PC-3 (cell line): ENCODE measurements at regions not wholly inside any gene's neighbourhood (a gene's known extent, or its start where the extent isn't known, plus 50 kb on each side); places are given as distances from the start of the nearest gene placed in this dataset.
"Not testable (repeated sequence)": the region's sequence is repeated elsewhere in the genome, so short reads cannot be mapped to it uniquely, and the experiment has no call there.

ENCODE experiments used
- ATAC-seq: fragments of 200-7000 bp; cut with Tn5 transposase; 2 replicates; pipeline ENCODE4 v1.9.1; 2020; ENCODE audit warnings: mild to moderate bottlenecking, moderate library complexity
- BruUV-seq: library from RNA; stranded (reverse); fragments of 400-500 nt; replicated peaks from 2 replicates; lab custom pipeline; 2021; lab: Mats Ljungman, UMichigan
- CTCF ChIA-PET: fragments of 300-600 bp; sonication (Branson Sonifier 250); formaldehyde crosslinking; loops from one replicate; lab custom pipeline; 2022; ENCODE audit warnings: antibody characterized with exemption; lab: Charles Lee
- POLR2A ChIA-PET: fragments of 300-600 bp; sonication (Branson Sonifier 250); formaldehyde crosslinking; loops from one replicate; lab custom pipeline; 2022; ENCODE audit warnings: antibody characterized with exemption; ENCODE audit not compliant: unreplicated experiment; lab: Charles Lee
- DNase-seq: peaks from one replicate; pipeline ENCODE4 v3.0.0-alpha.2; 2015
- H2AFZ ChIP-seq: fragments of 300-600 bp; sonication (generic); 2 replicates; pipeline ENCODE4 v1.6.0; 2016; ENCODE audit warnings: antibody characterized with exemption, low read length
- H3F3A ChIP-seq: fragments of 300-600 bp; sonication (generic); one replicate; pipeline ENCODE4 v1.6.0; 2017; ENCODE audit warnings: antibody characterized with exemption, low read length, control low read depth, mild to moderate bottlenecking; ENCODE audit not compliant: unreplicated experiment
- H3K27ac ChIP-seq: fragments of 300-600 bp; sonication (generic); 2 replicates; pipeline ENCODE4 v1.5.1; 2016; ENCODE audit warnings: mild to moderate bottlenecking, low read length
- H3K27me3 ChIP-seq: fragments of 300-600 bp; sonication (generic); 2 replicates; pipeline ENCODE4 v1.6.1; 2016; ENCODE audit warnings: low read length, mixed read lengths
- H3K36me3 ChIP-seq: fragments of 300-600 bp; sonication (generic); 2 replicates; pipeline ENCODE4 v1.6.1; 2016; ENCODE audit warnings: low read depth, mixed run types, low read length, mixed read lengths
- H3K4me1 ChIP-seq: fragments of 300-600 bp; sonication (generic); 2 replicates; pipeline ENCODE4 v1.5.1; 2016; ENCODE audit warnings: low read length; ENCODE audit not compliant: insufficient read depth
- H3K4me2 ChIP-seq: fragments of 300-600 bp; sonication (generic); 2 replicates; pipeline ENCODE4 v1.6.0; 2016; ENCODE audit warnings: low read length
- H3K4me3 ChIP-seq: fragments of 300-600 bp; sonication (generic); 2 replicates; pipeline ENCODE4 v1.5.1; 2016; ENCODE audit warnings: mild to moderate bottlenecking, low read length, mixed read lengths
- H3K79me2 ChIP-seq: fragments of 300-600 bp; sonication (generic); 2 replicates; pipeline ENCODE4 v1.6.1; 2017; ENCODE audit warnings: low read length, mixed read lengths
- H3K9ac ChIP-seq: fragments of 300-600 bp; sonication (generic); 2 replicates; pipeline ENCODE4 v1.6.0; 2016; ENCODE audit warnings: mild to moderate bottlenecking, low read length
- H3K9me2 ChIP-seq: fragments of 300-600 bp; sonication (generic); replicated peaks from 2 replicates; pipeline ENCODE4 v1.6.1; 2016; ENCODE audit warnings: mixed run types, low read length, mixed read lengths
- H3K9me3 ChIP-seq: fragments of 300-600 bp; sonication (generic); 2 replicates; pipeline ENCODE4 v1.6.1; 2016; ENCODE audit warnings: low read length, mixed read lengths
- H4K20me1 ChIP-seq: fragments of 300-600 bp; sonication (generic); 2 replicates; pipeline ENCODE4 v1.6.1; 2016; ENCODE audit warnings: low read length, mixed read lengths
- CTCF ChIP-seq: fragments of 300-600 bp; sonication (generic); conservative IDR thresholded peaks from 2 replicates; pipeline ENCODE4 v1.5.1; 2017; ENCODE audit warnings: antibody characterized with exemption, low read depth, mild to moderate bottlenecking, low read length
- EZH2 ChIP-seq: fragments of 300-600 bp; sonication (generic); IDR thresholded peaks from one replicate; pipeline ENCODE4 v1.6.1; 2017; ENCODE audit warnings: antibody characterized with exemption, mild to moderate bottlenecking, low read length; ENCODE audit not compliant: unreplicated experiment
- EZH2phosphoT487 ChIP-seq: fragments of 300-600 bp; sonication (generic); IDR thresholded peaks from 2 replicates; pipeline ENCODE4 v1.6.1; 2018; ENCODE audit warnings: mild to moderate bottlenecking, antibody characterized with exemption, low read length, borderline replicate concordance
- intact Hi-C: fragments of 100-400 bp; cut with micrococcal nuclease; formaldehyde crosslinking; loops from 2 replicates; pipeline ENCODE4 v1.9.0; 2023

- Histone ChIP-seq H3K79me2 (no peaks in the 10 kb centered on the region), H3K36me3 (no peaks in the 10 kb centered on the region), H3K27me3 (no peaks in the 10 kb centered on the region), H3K9ac (no peak overlapping the region), H3K27ac (no peak overlapping the region), H3F3A (no peaks in the 10 kb centered on the region), H3K9me3 (no peaks in the 10 kb centered on the region), H3K4me1 (no peaks in the 10 kb centered on the region), H4K20me1 (no peaks in the 10 kb centered on the region), H2AFZ (no peak overlapping the region), H3K9me2 (no peaks in the 10 kb centered on the region), H3K4me2 (no peak overlapping the region), H3K4me3 (no peak overlapping the region)
- BruUV-seq: no TSS peak
- DNase-seq: no peak
- ChIA-PET CTCF (interaction anchor here (0.5 kb wide), 1 partner anchor 30 kb away, joined by 3 read pairs; no protein-coding TSS in a partner anchor), POLR2A (no interaction called here)
- ATAC-seq: no peak
- TF ChIP-seq CTCF (no peak), EZH2 (no peak)
- intact Hi-C loops: no loop called here
Observed at GRCh38 chr5:87138091-87138805, 129.4 kb upstream of the RASA1 start.

- H2AFZ ChIP-seq: no peak overlapping the region
- no peaks in the 10 kb centered on the region for H3K27me3 ChIP-seq
- H3K9me2 ChIP-seq: no peaks in the 10 kb centered on the region
- H3F3A ChIP-seq: no peaks in the 10 kb centered on the region
- TF ChIP-seq CTCF (no peak), EZH2 (no peak), EZH2phosphoT487 (no peak)
- H3K9me3 ChIP-seq: no peaks in the 10 kb centered on the region
- no peak overlapping the region for H3K27ac ChIP-seq
- BruUV-seq: no TSS peak
- no peaks in the 10 kb centered on the region for H3K4me1 ChIP-seq
- no peak overlapping the region for H3K4me3 ChIP-seq
- ChIA-PET POLR2A (no interaction called here), CTCF (no interaction called here)
- no peaks in the 10 kb centered on the region for H3K79me2 ChIP-seq
- H4K20me1 ChIP-seq: no peaks in the 10 kb centered on the region
- no peak overlapping the region for H3K9ac ChIP-seq
- intact Hi-C loops: no loop called here
- DNase-seq (peak; percentile 40), ATAC-seq (no peak)
- no peak overlapping the region for H3K4me2 ChIP-seq
- no peaks in the 10 kb centered on the region for H3K36me3 ChIP-seq
Observed at GRCh38 chr5:87139795-87140194, 127.9 kb upstream of the RASA1 start.

- Histone ChIP-seq H3K79me2 (no peaks in the 10 kb centered on the region), H3K4me2 (no peak overlapping the region), H3K9me2 (no peaks in the 10 kb centered on the region), H4K20me1 (no peaks in the 10 kb centered on the region), H3F3A (no peaks in the 10 kb centered on the region), H3K9me3 (no peaks in the 10 kb centered on the region), H2AFZ (no peak overlapping the region), H3K4me3 (no peak overlapping the region), H3K4me1 (peaks cover 12% of the 10 kb centered on the region), H3K9ac (no peak overlapping the region), H3K36me3 (no peaks in the 10 kb centered on the region), H3K27me3 (no peaks in the 10 kb centered on the region), H3K27ac (no peak overlapping the region)
- ATAC-seq (no peak), DNase-seq (no peak)
- CTCF ChIA-PET: interaction anchor here (0.8 kb wide), 1 partner anchor 72 kb away, joined by 21 read pairs; no protein-coding TSS in a partner anchor
- BruUV-seq: no TSS peak
- POLR2A ChIA-PET: no interaction called here
- intact Hi-C loops: no loop called here
- TF ChIP-seq EZH2phosphoT487 (no peak), CTCF (no peak), EZH2 (no peak)
Observed at GRCh38 chr5:87141544-87141943, 126.1 kb upstream of the RASA1 start.

GRCh38 chr5:87145853-87146252, 121.8 kb upstream of the RASA1 start:
- H3K79me2 ChIP-seq, H3K9me3 ChIP-seq, H3F3A ChIP-seq, H3K27ac ChIP-seq, CTCF ChIA-PET, BruUV-seq, H3K9me2 ChIP-seq, intact Hi-C loops, H3K4me3 ChIP-seq, H3K4me2 ChIP-seq, H3K27me3 ChIP-seq, H3K36me3 ChIP-seq, H2AFZ ChIP-seq, H4K20me1 ChIP-seq, H3K9ac ChIP-seq: not testable (repeated sequence)
- ATAC-seq (peak; percentile 71), DNase-seq (peak; percentile 84)
- POLR2A ChIA-PET: interaction anchor here (0.7 kb wide), 1 partner anchor 122 kb away, joined by 3 read pairs; the partner anchor contains the start of gene RASA1
- peaks cover 18% of the 10 kb centered on the region for H3K4me1 ChIP-seq
